Putamen (tissue), 1 donor: ENCODE measurements at regions not wholly inside any gene's neighbourhood (a gene's known extent, or its start where the extent isn't known, plus 50 kb on each side); places are given as distances from the start of the nearest gene placed in this dataset.
A peak's percentile ranks its signal among the peaks of the same experiment; 100 is the strongest.
"Not testable (repeated sequence)": the region's sequence is repeated elsewhere in the genome, so short reads cannot be mapped to it uniquely, and the experiment has no call there.

ENCODE experiments used
- DNase-seq: peaks from one replicate; pipeline ENCODE4 v3.0.0-alpha.2; 2016; ENCODE audit warnings: low spot score

GRCh38 chr21:16420031-16420724 is 690.4 kb downstream of the USP25 start:
- DNase-seq = peak; percentile 82

- DNase-seq = no peak
Observed at GRCh38 chr21:16421007-16421406, 691.2 kb downstream of the USP25 start.

GRCh38 chr21:16421965-16422364 is 692.2 kb downstream of the USP25 start:
- no peak for DNase-seq

- DNase-seq = no peak
Observed at GRCh38 chr21:16422702-16423101, 692.9 kb downstream of the USP25 start.

GRCh38 chr21:16423921-16424320 is 694.1 kb downstream of the USP25 start:
- no peak for DNase-seq

- no peak for DNase-seq
Observed at GRCh38 chr21:16424331-16424751, 694.6 kb downstream of the USP25 start.

GRCh38 chr21:16425376-16425775 is 695.6 kb downstream of the USP25 start:
- DNase-seq = no peak

GRCh38 chr21:16426936-16427335 is 697.2 kb downstream of the USP25 start:
- no peak for DNase-seq

GRCh38 chr21:16427587-16428087 is 697.9 kb downstream of the USP25 start:
- no peak for DNase-seq

GRCh38 chr21:16437586-16437985 is 707.8 kb downstream of the USP25 start:
- no peak for DNase-seq

- DNase-seq = no peak
Observed at GRCh38 chr21:16438761-16439160, 709.0 kb downstream of the USP25 start.

GRCh38 chr21:16441789-16442188 is 712.0 kb downstream of the USP25 start:
- no peak for DNase-seq

GRCh38 chr21:16454399-16454798 is 724.6 kb downstream of the USP25 start:
- no peak for DNase-seq

GRCh38 chr21:16455526-16455925 is 725.7 kb downstream of the USP25 start:
- DNase-seq = no peak

GRCh38 chr21:16455978-16456377 is 726.2 kb downstream of the USP25 start:
- DNase-seq = peak; percentile 88

- DNase-seq = no peak
Observed at GRCh38 chr21:16457498-16457897, 727.7 kb downstream of the USP25 start.

GRCh38 chr21:16460936-16461335 is 731.2 kb downstream of the USP25 start:
- no peak for DNase-seq

- not testable (repeated sequence) for DNase-seq
Observed at GRCh38 chr21:16464211-16464889, 734.6 kb downstream of the USP25 start.

- DNase-seq = no peak
Observed at GRCh38 chr21:16468184-16468583, 738.4 kb downstream of the USP25 start.

- DNase-seq = no peak
Observed at GRCh38 chr21:16473988-16474387, 744.2 kb downstream of the USP25 start.

GRCh38 chr21:16476056-16476825 is 746.5 kb downstream of the USP25 start:
- no peak for DNase-seq

- peak; percentile 56 for DNase-seq
Observed at GRCh38 chr21:16488042-16488441, 758.3 kb downstream of the USP25 start.

GRCh38 chr21:16492356-16492755 is 762.6 kb downstream of the USP25 start:
- no peak for DNase-seq
